Panc1 (cell line): ENCODE measurements at regions not wholly inside any gene's neighbourhood (a gene's known extent, or its start where the extent isn't known, plus 50 kb on each side); places are given as distances from the start of the nearest gene placed in this dataset.

Experiments used
- ATAC-seq: fragments of 200-7000 bp; cut with Tn5 transposase; 2 replicates; pipeline ENCODE4 v1.9.1; 2020; ENCODE audit warnings: mild to moderate bottlenecking, moderate library complexity
- BruUV-seq: library from RNA; stranded (reverse); fragments of 400-500 nt; replicated peaks from 2 replicates; lab custom pipeline; 2021; lab: Mats Ljungman, UMichigan
- CTCF ChIA-PET: fragments of 300-600 bp; sonication (Branson Sonifier 250); formaldehyde crosslinking; loops from one replicate; lab custom pipeline; 2022; ENCODE audit warnings: antibody characterized with exemption; lab: Charles Lee
- POLR2A ChIA-PET: fragments of 300-600 bp; sonication (Branson Sonifier 250); formaldehyde crosslinking; loops from one replicate; lab custom pipeline; 2022; ENCODE audit warnings: antibody characterized with exemption; lab: Charles Lee
- DNase-seq: peaks from one replicate; pipeline ENCODE4 v3.0.0-alpha.2; 2010; ENCODE audit warnings: low read depth, low spot score
- H3K27ac ChIP-seq: 2 replicates; pipeline ENCODE4 v1.5.1; 2011; ENCODE audit warnings: mild to moderate bottlenecking, low read length, inconsistent platforms
- H3K27me3 ChIP-seq: fragments of 200-500 bp; sonication (Bioruptor generic); 2 replicates; pipeline ENCODE4 v1.6.0; 2014; ENCODE audit warnings: low read length, inconsistent platforms; ENCODE audit not compliant: control insufficient read depth, insufficient read depth
- H3K36me3 ChIP-seq: fragments of 200-500 bp; sonication (Bioruptor generic); 2 replicates; pipeline ENCODE4 v1.5.1; 2014; ENCODE audit warnings: inconsistent platforms, mild to moderate bottlenecking, low read length, moderate library complexity; ENCODE audit not compliant: control insufficient read depth, insufficient read depth
- H3K4me1 ChIP-seq: 2 replicates; pipeline ENCODE4 v1.5.1; 2011; ENCODE audit warnings: inconsistent platforms, mild to moderate bottlenecking, low read length, moderate library complexity; ENCODE audit not compliant: control insufficient read depth, insufficient read depth
- H3K4me3 ChIP-seq, 2 experiments: 2 replicates each; pipeline ENCODE4 v1.5.1; 2011 to 2012; ENCODE audit warnings: low read depth in 2 of 2, low read length in 2 of 2, mild to moderate bottlenecking in 2 of 2, inconsistent platforms in 1 of 2, moderate library complexity in 1 of 2
- H3K9me3 ChIP-seq: fragments of 200-500 bp; sonication (Bioruptor generic); 2 replicates; pipeline ENCODE4 v1.5.1; 2014; ENCODE audit warnings: low read depth, mild to moderate bottlenecking, inconsistent platforms, low read length, moderate library complexity; ENCODE audit not compliant: control insufficient read depth, insufficient read depth
- CTCF ChIP-seq: fragments of 450-650 bp; IDR thresholded peaks from 2 replicates; pipeline ENCODE4 v1.5.1; 2017; ENCODE audit warnings: mild to moderate bottlenecking
- POLR2AphosphoS5 ChIP-seq: IDR thresholded peaks from 2 replicates; pipeline ENCODE4 v1.6.1; 2012; ENCODE audit warnings: mild to moderate bottlenecking, low read depth, low read length, moderate library complexity
- REST ChIP-seq, 2 experiments: IDR thresholded peaks; 2 replicates each; pipeline ENCODE4 v1.6.1; 2011 to 2012; ENCODE audit warnings: low read depth in 2 of 2, control low read depth in 1 of 2, low read length in 1 of 2, mild to moderate bottlenecking in 1 of 2, moderate library complexity in 1 of 2; ENCODE audit not compliant: insufficient read depth in 1 of 2
- SIN3A ChIP-seq: IDR thresholded peaks from 2 replicates; pipeline ENCODE4 v1.6.1; 2012; ENCODE audit warnings: low read depth, mild to moderate bottlenecking, low read length, moderate library complexity, borderline replicate concordance; ENCODE audit not compliant: insufficient read depth
- TCF7L2 ChIP-seq: IDR thresholded peaks from 2 replicates; pipeline ENCODE4 v1.6.1; 2011; ENCODE audit warnings: mild to moderate bottlenecking, low read depth, low read length, inconsistent platforms
- in situ Hi-C: cut with HindIII; loops from 2 replicates; pipeline ENCODE4 v1.10.0; 2016; ENCODE audit warnings: low sequenced_read_pairs, low pct_unique_long_range_greater_than_20kb
- intact Hi-C: fragments of 100-400 bp; cut with micrococcal nuclease; formaldehyde crosslinking; loops from one replicate; pipeline ENCODE4 v1.10.0; 2022; ENCODE audit not compliant: unreplicated experiment

- intact Hi-C loops = loop anchor here (10.0 kb wide), 1 partner anchor 207 kb away; no protein-coding TSS in a partner anchor
- no peak overlapping the region for H3K27ac ChIP-seq
- no peaks in the 10 kb centered on the region for H3K36me3 ChIP-seq
- H3K9me3 ChIP-seq = no peaks in the 10 kb centered on the region
- in situ Hi-C loops = no loop called here
- CTCF ChIA-PET = interaction anchor here (0.6 kb wide), 1 partner anchor 90 kb away, joined by 4 read pairs; no protein-coding TSS in a partner anchor
- H3K4me1 ChIP-seq = no peaks in the 10 kb centered on the region
- BruUV-seq = no TSS peak
- DNase-seq = no peak
- H3K4me3 ChIP-seq = no peak overlapping the region
- H3K27me3 ChIP-seq = no peaks in the 10 kb centered on the region
- no peak for ATAC-seq
- POLR2A ChIA-PET = no interaction called here
- TF ChIP-seq REST (IDR thresholded peaks at IDR 0.05; ENCODE audit: insufficient read depth in 1 of 2, low read depth in 2 of 2, low read length in 1 of 2) (no peak), TCF7L2 (no peak), SIN3A (no peak), CTCF (no peak), POLR2AphosphoS5 (no peak)
Observed at GRCh38 chr6:148257810-148258209, 84.8 kb upstream of the SASH1 start.

GRCh38 chr6:148258868-148259267 lies 83.8 kb upstream of the SASH1 start:
- H3K27me3 ChIP-seq = no peaks in the 10 kb centered on the region
- CTCF ChIA-PET = no interaction called here

More at GRCh38 chr6:148258868-148259267, 83.8 kb upstream of the SASH1 start:
- in situ Hi-C loops (no loop called here), intact Hi-C loops (loop anchor here (10.0 kb wide), 1 partner anchor 206 kb away; no protein-coding TSS in a partner anchor)
- Histone ChIP-seq H3K36me3 (no peaks in the 10 kb centered on the region), H3K9me3 (no peaks in the 10 kb centered on the region), H3K4me3 (no peak overlapping the region), H3K4me1 (no peaks in the 10 kb centered on the region), H3K27ac (no peak overlapping the region)
- no TSS peak for BruUV-seq
- TF ChIP-seq SIN3A (no peak), CTCF (no peak), REST (IDR thresholded peaks at IDR 0.05; ENCODE audit: insufficient read depth in 1 of 2, low read depth in 2 of 2, low read length in 1 of 2) (no peak), TCF7L2 (no peak), POLR2AphosphoS5 (no peak)
- DNase-seq = no peak
- POLR2A ChIA-PET = no interaction called here
- ATAC-seq = no peak
